Germinal center (tissue), 1 donor: ENCODE measurements at regions not wholly inside any gene's neighbourhood (a gene's known extent, or its start where the extent isn't known, plus 50 kb on each side); places are given as distances from the start of the nearest gene placed in this dataset.
"Not testable (repeated sequence)": the region's sequence is repeated elsewhere in the genome, so short reads cannot be mapped to it uniquely, and the experiment has no call there.

Source experiments
- DNase-seq: peaks from one replicate; pipeline ENCODE4 v3.0.0; 2012; ENCODE audit warnings: mixed read lengths, low spot score

GRCh38 chr7:136533732-136534131 is 334.7 kb upstream of the CHRM2 start:
- DNase-seq, result no peak

- no peak for DNase-seq
Measured at GRCh38 chr7:136530831-136531230, 337.6 kb upstream of the CHRM2 start.

- no peak for DNase-seq
Measured at GRCh38 chr7:136528329-136528728, 340.1 kb upstream of the CHRM2 start.

- no peak for DNase-seq
Measured at GRCh38 chr7:136527554-136527953, 340.9 kb upstream of the CHRM2 start.

GRCh38 chr7:136526408-136527105 is 341.9 kb upstream of the CHRM2 start:
- DNase-seq, result no peak

- no peak for DNase-seq
Measured at GRCh38 chr7:136523571-136523970, 344.9 kb upstream of the CHRM2 start.

- DNase-seq, result no peak
Measured at GRCh38 chr7:136517971-136518370, 350.5 kb upstream of the CHRM2 start.

GRCh38 chr7:136514776-136515175 is 353.7 kb upstream of the CHRM2 start:
- no peak for DNase-seq

GRCh38 chr7:136513744-136514143 is 354.7 kb upstream of the CHRM2 start:
- DNase-seq, result no peak

GRCh38 chr7:136509466-136509865 is 359.0 kb upstream of the CHRM2 start:
- no peak for DNase-seq

GRCh38 chr7:136502162-136502561 is 366.3 kb upstream of the CHRM2 start:
- no peak for DNase-seq

- no peak for DNase-seq
Measured at GRCh38 chr7:136501151-136501550, 367.3 kb upstream of the CHRM2 start.

GRCh38 chr7:136496551-136496950 is 371.9 kb upstream of the CHRM2 start:
- DNase-seq, result no peak

- DNase-seq, result no peak
Measured at GRCh38 chr7:136495081-136495480, 373.4 kb upstream of the CHRM2 start.

- DNase-seq, result no peak
Measured at GRCh38 chr7:136492366-136492765, 376.1 kb upstream of the CHRM2 start.

GRCh38 chr7:136489808-136490207 is 378.6 kb upstream of the CHRM2 start:
- no peak for DNase-seq

- no peak for DNase-seq
Measured at GRCh38 chr7:136480901-136481300, 387.6 kb upstream of the CHRM2 start.

- no peak for DNase-seq
Measured at GRCh38 chr7:136479922-136480321, 388.5 kb upstream of the CHRM2 start.

- no peak for DNase-seq
Measured at GRCh38 chr7:136470179-136470578, 398.3 kb upstream of the CHRM2 start.

- no peak for DNase-seq
Measured at GRCh38 chr7:136452949-136453348, 415.5 kb upstream of the CHRM2 start.

GRCh38 chr7:136446751-136447150 is 421.7 kb upstream of the CHRM2 start:
- no peak for DNase-seq

GRCh38 chr7:136441835-136442234 is 426.6 kb upstream of the CHRM2 start:
- DNase-seq, result no peak

- not testable (repeated sequence) for DNase-seq
Measured at GRCh38 chr7:136431736-136432135, 436.7 kb upstream of the CHRM2 start.

- DNase-seq, result no peak
Measured at GRCh38 chr7:136424058-136424457, 444.4 kb upstream of the CHRM2 start.
